ENCODE measurements at regions not wholly inside any gene's neighbourhood (a gene's known extent, or its start where the extent isn't known, plus 50 kb on each side); places are given as distances from the start of the nearest gene placed in this dataset.

DNA sequence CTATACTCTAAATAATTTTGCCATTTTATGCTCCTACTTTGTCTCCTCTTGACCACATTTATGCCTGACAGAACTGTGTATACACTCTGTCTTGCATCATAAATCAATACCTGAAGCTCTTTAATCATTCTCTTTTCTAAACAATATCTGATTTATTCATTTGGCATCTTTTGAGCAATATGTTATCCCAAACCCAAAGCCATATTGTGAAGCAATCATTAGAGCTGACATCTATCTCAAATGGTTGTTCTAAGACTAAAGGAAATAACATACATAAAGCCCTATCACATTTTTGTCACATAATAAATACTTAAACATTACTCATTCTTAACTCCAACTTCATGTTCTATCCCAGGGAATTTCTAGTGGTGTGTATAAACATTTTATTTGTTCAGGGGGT lies 717.6 kb downstream of the SORCS1 start:
- Histone ChIP-seq H3K27ac (ENCODE audit: low read depth, low read length) (no peak overlapping the region), H3K36me3 (ENCODE audit: low read length) (no peaks in the 10 kb centered on the region), H3F3A (ENCODE audit: insufficient read depth) (no peaks in the 10 kb centered on the region), H4K20me1 (ENCODE audit: low read depth, low read length) (no peaks in the 10 kb centered on the region), H3K79me2 (ENCODE audit: insufficient read depth, low read length) (no peaks in the 10 kb centered on the region), H3K9me2 (replicated peaks; ENCODE audit: insufficient read depth, low read length) (no peaks in the 10 kb centered on the region), H3K4me2 (ENCODE audit: low read depth, low read length, poor library complexity, severe bottlenecking) (no peak overlapping the region), H3K27me3 (ENCODE audit: low read length) (no peaks in the 10 kb centered on the region), H2AFZ (ENCODE audit: low read depth, low read length, severe bottlenecking) (no peak overlapping the region), H3K9ac (ENCODE audit: low read length) (no peak overlapping the region), H3K9me3 (ENCODE audit: insufficient read depth, low read length) (no peaks in the 10 kb centered on the region), H3K4me3 (ENCODE audit: insufficient read depth, low read length, poor library complexity, severe bottlenecking) (no peak overlapping the region)
- TF ChIP-seq, protein P1, sequence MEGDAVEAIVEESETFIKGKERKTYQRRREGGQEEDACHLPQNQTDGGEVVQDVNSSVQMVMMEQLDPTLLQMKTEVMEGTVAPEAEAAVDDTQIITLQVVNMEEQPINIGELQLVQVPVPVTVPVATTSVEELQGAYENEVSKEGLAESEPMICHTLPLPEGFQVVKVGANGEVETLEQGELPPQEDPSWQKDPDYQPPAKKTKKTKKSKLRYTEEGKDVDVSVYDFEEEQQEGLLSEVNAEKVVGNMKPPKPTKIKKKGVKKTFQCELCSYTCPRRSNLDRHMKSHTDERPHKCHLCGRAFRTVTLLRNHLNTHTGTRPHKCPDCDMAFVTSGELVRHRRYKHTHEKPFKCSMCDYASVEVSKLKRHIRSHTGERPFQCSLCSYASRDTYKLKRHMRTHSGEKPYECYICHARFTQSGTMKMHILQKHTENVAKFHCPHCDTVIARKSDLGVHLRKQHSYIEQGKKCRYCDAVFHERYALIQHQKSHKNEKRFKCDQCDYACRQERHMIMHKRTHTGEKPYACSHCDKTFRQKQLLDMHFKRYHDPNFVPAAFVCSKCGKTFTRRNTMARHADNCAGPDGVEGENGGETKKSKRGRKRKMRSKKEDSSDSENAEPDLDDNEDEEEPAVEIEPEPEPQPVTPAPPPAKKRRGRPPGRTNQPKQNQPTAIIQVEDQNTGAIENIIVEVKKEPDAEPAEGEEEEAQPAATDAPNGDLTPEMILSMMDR (IDR thresholded peaks at IDR 0.05; ENCODE audit: insufficient read depth, low read length, poor library complexity, severe bottlenecking), result no peak
- no peak for TF ChIP-seq EZH2phosphoT487 (conservative IDR thresholded peaks at IDR 0.05; ENCODE audit: low read length)

DNA sequence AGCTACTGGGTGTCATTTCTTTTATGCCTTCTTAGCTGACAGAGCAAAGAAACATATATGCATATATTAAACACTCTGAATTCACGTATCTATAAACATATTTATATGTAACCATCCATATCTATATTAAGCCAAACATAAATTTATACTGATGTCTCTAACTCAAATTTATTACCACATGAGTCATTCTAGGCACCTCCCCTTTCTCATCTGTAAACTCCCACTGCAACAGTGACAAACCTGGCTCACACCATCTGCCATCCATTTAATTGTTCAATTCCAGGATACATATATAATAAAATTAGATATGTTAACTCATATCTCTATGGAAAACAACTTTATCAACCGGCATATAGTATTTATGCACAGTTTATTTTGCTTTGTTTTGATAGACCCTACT lies 722.3 kb downstream of the SORCS1 start:
- Histone ChIP-seq H4K20me1 (ENCODE audit: low read depth, low read length) (no peaks in the 10 kb centered on the region), H3K79me2 (ENCODE audit: insufficient read depth, low read length) (no peaks in the 10 kb centered on the region), H3F3A (ENCODE audit: insufficient read depth) (no peaks in the 10 kb centered on the region), H3K9me3 (ENCODE audit: insufficient read depth, low read length) (no peaks in the 10 kb centered on the region), H3K4me2 (ENCODE audit: low read depth, low read length, poor library complexity, severe bottlenecking) (no peak overlapping the region), H2AFZ (ENCODE audit: low read depth, low read length, severe bottlenecking) (no peak overlapping the region), H3K27me3 (ENCODE audit: low read length) (no peaks in the 10 kb centered on the region), H3K9ac (ENCODE audit: low read length) (no peak overlapping the region), H3K27ac (ENCODE audit: low read depth, low read length) (no peak overlapping the region), H3K36me3 (ENCODE audit: low read length) (no peaks in the 10 kb centered on the region), H3K4me3 (ENCODE audit: insufficient read depth, low read length, poor library complexity, severe bottlenecking) (no peak overlapping the region), H3K9me2 (replicated peaks; ENCODE audit: insufficient read depth, low read length) (no peaks in the 10 kb centered on the region)
- no peak for TF ChIP-seq EZH2phosphoT487 (conservative IDR thresholded peaks at IDR 0.05; ENCODE audit: low read length)
- TF ChIP-seq, protein P1 (IDR thresholded peaks at IDR 0.05; ENCODE audit: insufficient read depth, low read length, poor library complexity, severe bottlenecking), result no peak

DNA sequence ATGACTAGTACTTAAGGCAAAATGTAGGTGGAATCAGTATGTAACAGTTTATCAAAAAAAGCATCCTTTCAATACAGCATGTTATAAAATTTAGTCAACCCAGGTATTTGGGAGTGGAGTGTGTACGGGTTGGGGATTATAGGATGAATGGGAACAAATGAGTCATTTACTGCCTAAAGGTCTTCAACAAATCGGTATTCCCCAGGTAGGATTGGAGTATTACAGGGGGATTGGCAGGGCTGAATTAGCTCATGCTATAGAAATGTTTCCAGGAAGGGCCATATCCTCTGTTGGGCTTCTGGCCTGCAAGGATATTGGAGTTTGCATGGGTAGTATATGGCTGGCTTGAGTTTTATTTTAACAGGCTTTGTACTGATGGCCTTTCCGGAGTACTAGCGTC lies 723.7 kb downstream of the SORCS1 start:
- H3K27ac ChIP-seq (ENCODE audit: low read depth, low read length), result no peak overlapping the region
- H3K4me2 ChIP-seq (ENCODE audit: low read depth, low read length, poor library complexity, severe bottlenecking), result no peak overlapping the region
- TF ChIP-seq, protein P1 (IDR thresholded peaks at IDR 0.05; ENCODE audit: insufficient read depth, low read length, poor library complexity, severe bottlenecking), result no peak
- TF ChIP-seq EZH2phosphoT487 (conservative IDR thresholded peaks at IDR 0.05; ENCODE audit: low read length), result no peak
- no peaks in the 10 kb centered on the region for H3K79me2 ChIP-seq (ENCODE audit: insufficient read depth, low read length)
- H3K9me2 ChIP-seq (replicated peaks; ENCODE audit: insufficient read depth, low read length), result no peaks in the 10 kb centered on the region
- no peaks in the 10 kb centered on the region for H4K20me1 ChIP-seq (ENCODE audit: low read depth, low read length)
- H2AFZ ChIP-seq (ENCODE audit: low read depth, low read length, severe bottlenecking), result no peak overlapping the region
- no peak overlapping the region for H3K9ac ChIP-seq (ENCODE audit: low read length)
- H3K4me3 ChIP-seq (ENCODE audit: insufficient read depth, low read length, poor library complexity, severe bottlenecking), result no peak overlapping the region
- no peaks in the 10 kb centered on the region for H3K36me3 ChIP-seq (ENCODE audit: low read length)
- no peaks in the 10 kb centered on the region for H3K27me3 ChIP-seq (ENCODE audit: low read length)
- H3K9me3 ChIP-seq (ENCODE audit: insufficient read depth, low read length), result no peaks in the 10 kb centered on the region
- H3F3A ChIP-seq (ENCODE audit: insufficient read depth), result no peaks in the 10 kb centered on the region
